Panc1 (cell line): ENCODE measurements at regions not wholly inside any gene's neighbourhood (a gene's known extent, or its start where the extent isn't known, plus 50 kb on each side); places are given as distances from the start of the nearest gene placed in this dataset.

Source experiments
- ATAC-seq: fragments of 200-7000 bp; cut with Tn5 transposase; 2 replicates; pipeline ENCODE4 v1.9.1; 2020; ENCODE audit warnings: mild to moderate bottlenecking, moderate library complexity
- BruUV-seq: library from RNA; stranded (reverse); fragments of 400-500 nt; replicated peaks from 2 replicates; lab custom pipeline; 2021; lab: Mats Ljungman, UMichigan
- CTCF ChIA-PET: fragments of 300-600 bp; sonication (Branson Sonifier 250); formaldehyde crosslinking; loops from one replicate; lab custom pipeline; 2022; ENCODE audit warnings: antibody characterized with exemption; lab: Charles Lee
- POLR2A ChIA-PET: fragments of 300-600 bp; sonication (Branson Sonifier 250); formaldehyde crosslinking; loops from one replicate; lab custom pipeline; 2022; ENCODE audit warnings: antibody characterized with exemption; lab: Charles Lee
- DNase-seq: peaks from one replicate; pipeline ENCODE4 v3.0.0-alpha.2; 2010; ENCODE audit warnings: low read depth, low spot score
- H3K27ac ChIP-seq: 2 replicates; pipeline ENCODE4 v1.5.1; 2011; ENCODE audit warnings: mild to moderate bottlenecking, low read length, inconsistent platforms
- H3K27me3 ChIP-seq: fragments of 200-500 bp; sonication (Bioruptor generic); 2 replicates; pipeline ENCODE4 v1.6.0; 2014; ENCODE audit warnings: low read length, inconsistent platforms; ENCODE audit not compliant: control insufficient read depth, insufficient read depth
- H3K36me3 ChIP-seq: fragments of 200-500 bp; sonication (Bioruptor generic); 2 replicates; pipeline ENCODE4 v1.5.1; 2014; ENCODE audit warnings: inconsistent platforms, mild to moderate bottlenecking, low read length, moderate library complexity; ENCODE audit not compliant: control insufficient read depth, insufficient read depth
- H3K4me1 ChIP-seq: 2 replicates; pipeline ENCODE4 v1.5.1; 2011; ENCODE audit warnings: inconsistent platforms, mild to moderate bottlenecking, low read length, moderate library complexity; ENCODE audit not compliant: control insufficient read depth, insufficient read depth
- H3K4me3 ChIP-seq, 2 experiments: 2 replicates each; pipeline ENCODE4 v1.5.1; 2011 to 2012; ENCODE audit warnings: low read depth in 2 of 2, low read length in 2 of 2, mild to moderate bottlenecking in 2 of 2, inconsistent platforms in 1 of 2, moderate library complexity in 1 of 2
- H3K9me3 ChIP-seq: fragments of 200-500 bp; sonication (Bioruptor generic); 2 replicates; pipeline ENCODE4 v1.5.1; 2014; ENCODE audit warnings: low read depth, mild to moderate bottlenecking, inconsistent platforms, low read length, moderate library complexity; ENCODE audit not compliant: control insufficient read depth, insufficient read depth
- CTCF ChIP-seq: fragments of 450-650 bp; IDR thresholded peaks from 2 replicates; pipeline ENCODE4 v1.5.1; 2017; ENCODE audit warnings: mild to moderate bottlenecking
- POLR2AphosphoS5 ChIP-seq: IDR thresholded peaks from 2 replicates; pipeline ENCODE4 v1.6.1; 2012; ENCODE audit warnings: mild to moderate bottlenecking, low read depth, low read length, moderate library complexity
- SIN3A ChIP-seq: IDR thresholded peaks from 2 replicates; pipeline ENCODE4 v1.6.1; 2012; ENCODE audit warnings: low read depth, mild to moderate bottlenecking, low read length, moderate library complexity, borderline replicate concordance; ENCODE audit not compliant: insufficient read depth
- TCF7L2 ChIP-seq: IDR thresholded peaks from 2 replicates; pipeline ENCODE4 v1.6.1; 2011; ENCODE audit warnings: mild to moderate bottlenecking, low read depth, low read length, inconsistent platforms
- in situ Hi-C: cut with HindIII; loops from 2 replicates; pipeline ENCODE4 v1.10.0; 2016; ENCODE audit warnings: low sequenced_read_pairs, low pct_unique_long_range_greater_than_20kb
- intact Hi-C: fragments of 100-400 bp; cut with micrococcal nuclease; formaldehyde crosslinking; loops from one replicate; pipeline ENCODE4 v1.10.0; 2022; ENCODE audit not compliant: unreplicated experiment
- TF ChIP-seq, protein P1 (sequence below), 2 experiments: IDR thresholded peaks; 2 replicates each; pipeline ENCODE4 v1.6.1; 2011 to 2012; ENCODE audit warnings: low read depth in 2 of 2, control low read depth in 1 of 2, low read length in 1 of 2, mild to moderate bottlenecking in 1 of 2, moderate library complexity in 1 of 2; ENCODE audit not compliant: insufficient read depth in 1 of 2

GRCh38 chr10:111175787-111176186 lies 99.0 kb downstream of the ADRA2A start:
- intact Hi-C loops = no loop called here
- H3K36me3 ChIP-seq = no peaks in the 10 kb centered on the region
- H3K4me1 ChIP-seq = no peaks in the 10 kb centered on the region
- ATAC-seq (no peak), DNase-seq (no peak)
- H3K4me3 ChIP-seq = no peak overlapping the region
- ChIA-PET CTCF (no interaction called here), POLR2A (no interaction called here)
- H3K27me3 ChIP-seq = no peaks in the 10 kb centered on the region
- BruUV-seq = no TSS peak
- no peak overlapping the region for H3K27ac ChIP-seq
- TF ChIP-seq POLR2AphosphoS5 = no peak
- TF ChIP-seq, protein P1, sequence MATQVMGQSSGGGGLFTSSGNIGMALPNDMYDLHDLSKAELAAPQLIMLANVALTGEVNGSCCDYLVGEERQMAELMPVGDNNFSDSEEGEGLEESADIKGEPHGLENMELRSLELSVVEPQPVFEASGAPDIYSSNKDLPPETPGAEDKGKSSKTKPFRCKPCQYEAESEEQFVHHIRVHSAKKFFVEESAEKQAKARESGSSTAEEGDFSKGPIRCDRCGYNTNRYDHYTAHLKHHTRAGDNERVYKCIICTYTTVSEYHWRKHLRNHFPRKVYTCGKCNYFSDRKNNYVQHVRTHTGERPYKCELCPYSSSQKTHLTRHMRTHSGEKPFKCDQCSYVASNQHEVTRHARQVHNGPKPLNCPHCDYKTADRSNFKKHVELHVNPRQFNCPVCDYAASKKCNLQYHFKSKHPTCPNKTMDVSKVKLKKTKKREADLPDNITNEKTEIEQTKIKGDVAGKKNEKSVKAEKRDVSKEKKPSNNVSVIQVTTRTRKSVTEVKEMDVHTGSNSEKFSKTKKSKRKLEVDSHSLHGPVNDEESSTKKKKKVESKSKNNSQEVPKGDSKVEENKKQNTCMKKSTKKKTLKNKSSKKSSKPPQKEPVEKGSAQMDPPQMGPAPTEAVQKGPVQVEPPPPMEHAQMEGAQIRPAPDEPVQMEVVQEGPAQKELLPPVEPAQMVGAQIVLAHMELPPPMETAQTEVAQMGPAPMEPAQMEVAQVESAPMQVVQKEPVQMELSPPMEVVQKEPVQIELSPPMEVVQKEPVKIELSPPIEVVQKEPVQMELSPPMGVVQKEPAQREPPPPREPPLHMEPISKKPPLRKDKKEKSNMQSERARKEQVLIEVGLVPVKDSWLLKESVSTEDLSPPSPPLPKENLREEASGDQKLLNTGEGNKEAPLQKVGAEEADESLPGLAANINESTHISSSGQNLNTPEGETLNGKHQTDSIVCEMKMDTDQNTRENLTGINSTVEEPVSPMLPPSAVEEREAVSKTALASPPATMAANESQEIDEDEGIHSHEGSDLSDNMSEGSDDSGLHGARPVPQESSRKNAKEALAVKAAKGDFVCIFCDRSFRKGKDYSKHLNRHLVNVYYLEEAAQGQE (IDR thresholded peaks at IDR 0.05; ENCODE audit: insufficient read depth in 1 of 2, low read depth in 2 of 2, low read length in 1 of 2) = no peak
- no peak for TF ChIP-seq SIN3A
- no peak for TF ChIP-seq TCF7L2
- TF ChIP-seq CTCF = no peak
- no peaks in the 10 kb centered on the region for H3K9me3 ChIP-seq
- in situ Hi-C loops = no loop called here

GRCh38 chr10:111177379-111177778 lies 100.5 kb downstream of the ADRA2A start:
- ATAC-seq = no peak
- H3K4me1 ChIP-seq = no peaks in the 10 kb centered on the region
- no TSS peak for BruUV-seq
- intact Hi-C loops (no loop called here), in situ Hi-C loops (no loop called here)
- ChIA-PET CTCF (no interaction called here), POLR2A (no interaction called here)
- H3K27me3 ChIP-seq = no peaks in the 10 kb centered on the region
- no peaks in the 10 kb centered on the region for H3K36me3 ChIP-seq
- TF ChIP-seq SIN3A (no peak), CTCF (no peak), TCF7L2 (no peak), POLR2AphosphoS5 (no peak)
- TF ChIP-seq, protein P1 (IDR thresholded peaks at IDR 0.05; ENCODE audit: insufficient read depth in 1 of 2, low read depth in 2 of 2, low read length in 1 of 2) = no peak
- no peaks in the 10 kb centered on the region for H3K9me3 ChIP-seq
- no peak overlapping the region for H3K27ac ChIP-seq
- H3K4me3 ChIP-seq = no peak overlapping the region
- no peak for DNase-seq
